Naive thymus-derived CD4-positive, alpha-beta T cell (primary cell): ENCODE measurements at regions not wholly inside any gene's neighbourhood (a gene's known extent, or its start where the extent isn't known, plus 50 kb on each side); places are given as distances from the start of the nearest gene placed in this dataset.
"Not testable (repeated sequence)": the region's sequence is repeated elsewhere in the genome, so short reads cannot be mapped to it uniquely, and the experiment has no call there.

Experiments
- ATAC-seq: fragments of 150-1000 bp; cut with Tn5 transposase; 2 replicates; pipeline ENCODE4 v1.10.0; 2021; ENCODE audit warnings: mild to moderate bottlenecking, moderate library complexity
- CTCF ChIA-PET: fragments of 350-600 bp; sonication (Branson Sonifier 250); formaldehyde crosslinking; loops from one replicate; lab custom pipeline; 2021; ENCODE audit warnings: antibody characterized with exemption; lab: Charles Lee
- POLR2A ChIA-PET: fragments of 350-600 bp; sonication (Branson Sonifier 250); formaldehyde crosslinking; loops from one replicate; lab custom pipeline; 2021; ENCODE audit warnings: antibody characterized with exemption, inconsistent platforms; lab: Charles Lee
- DNase-seq, 9 donors: peaks; one replicate each; pipeline versions ENCODE4 v3.0.0 to v3.0.0-alpha.2; 2020 to 2022; ENCODE audit warnings: mixed read lengths in 1 of 9
- H3K27ac ChIP-seq: one replicate; pipeline ENCODE4 v1.7.0; 2013; ENCODE audit warnings: mild to moderate bottlenecking, low read depth, low read length, moderate library complexity
- H3K27me3 ChIP-seq, 2 donors: one replicate each; pipeline ENCODE4 v1.7.0; 2013; ENCODE audit warnings: low read length in 2 of 2, mild to moderate bottlenecking in 2 of 2, moderate library complexity in 2 of 2; ENCODE audit not compliant: control insufficient read depth in 2 of 2, insufficient read depth in 2 of 2
- H3K36me3 ChIP-seq, 3 experiments: 1 replicate in 2 of 3; 2 replicates in 1 of 3; pipeline ENCODE4 v1.7.0; 2013; ENCODE audit warnings: low read length in 3 of 3, mild to moderate bottlenecking in 3 of 3, moderate library complexity in 1 of 3; ENCODE audit not compliant: insufficient read depth in 3 of 3, control insufficient read depth in 2 of 3
- H3K4me1 ChIP-seq, 2 donors: one replicate each; pipeline ENCODE4 v1.7.0; 2013; ENCODE audit warnings: low read length in 2 of 2, mild to moderate bottlenecking in 2 of 2, moderate library complexity in 1 of 2; ENCODE audit not compliant: control insufficient read depth in 2 of 2, insufficient read depth in 2 of 2
- H3K4me3 ChIP-seq: 2 replicates; pipeline ENCODE4 v1.7.0; 2013; ENCODE audit warnings: mild to moderate bottlenecking, low read length
- H3K9me3 ChIP-seq, 3 experiments: 1 replicate in 2 of 3; 2 replicates in 1 of 3; pipeline ENCODE4 v1.7.0; 2013; ENCODE audit warnings: low read length in 3 of 3; ENCODE audit not compliant: control insufficient read depth in 2 of 3
- H3K27ac Mint-ChIP-seq, 9 donors: one replicate each; pipeline ENCODE4 v1.8.0; 2020 to 2022; ENCODE audit warnings: mixed read lengths in 9 of 9, mild to moderate bottlenecking in 8 of 9, moderate library complexity in 5 of 9, inconsistent platforms in 2 of 9
- H3K27me3 Mint-ChIP-seq, 5 donors: one replicate each; pipeline ENCODE4 v1.8.0; 2021 to 2022; ENCODE audit warnings: mixed read lengths in 5 of 5, mild to moderate bottlenecking in 1 of 5
- H3K36me3 Mint-ChIP-seq, 5 donors: one replicate each; pipeline ENCODE4 v1.8.0; 2020 to 2022; ENCODE audit warnings: mixed read lengths in 5 of 5, mild to moderate bottlenecking in 3 of 5, inconsistent platforms in 1 of 5
- H3K4me1 Mint-ChIP-seq, 7 donors: one replicate each; pipeline ENCODE4 v1.8.0; 2020 to 2022; ENCODE audit warnings: mixed read lengths in 7 of 7, mild to moderate bottlenecking in 3 of 7, inconsistent platforms in 1 of 7
- H3K4me3 Mint-ChIP-seq, 10 donors: one replicate each; pipeline ENCODE4 v1.8.0; 2020 to 2022; ENCODE audit warnings: mild to moderate bottlenecking in 10 of 10, mixed read lengths in 10 of 10, moderate library complexity in 6 of 10, inconsistent platforms in 2 of 10
- H3K9me3 Mint-ChIP-seq, 11 donors: one replicate each; pipeline ENCODE4 v1.8.0; 2020 to 2022; ENCODE audit warnings: mixed read lengths in 11 of 11, mild to moderate bottlenecking in 4 of 11, inconsistent platforms in 1 of 11, moderate library complexity in 1 of 11
- intact Hi-C, 2 donors: fragments of 100-400 bp; cut with micrococcal nuclease; formaldehyde crosslinking; loops; one replicate each; pipeline ENCODE4 v1.15.1; 2023

- Mint-ChIP-seq H3K4me3 (no peak overlapping the region), H3K9me3 (no peaks in the 10 kb centered on the region), H3K27me3 (peaks cover 0 to 9% (median 4%) of the 10 kb centered on the region in 5 donors), H3K27ac (no peak overlapping the region), H3K36me3 (no peaks in the 10 kb centered on the region), H3K4me1 (peaks cover 0 to 8% (median 0%) of the 10 kb centered on the region in 7 donors)
- Histone ChIP-seq H3K27ac (no peak overlapping the region), H3K4me3 (no peak overlapping the region), H3K9me3 (no peaks in the 10 kb centered on the region), H3K27me3 (no peaks in the 10 kb centered on the region), H3K4me1 (no peaks in the 10 kb centered on the region), H3K36me3 (no peaks in the 10 kb centered on the region)
- no peak for ATAC-seq
- intact Hi-C loops = no loop called here
- ChIA-PET POLR2A (no interaction called here), CTCF (no interaction called here)
- DNase-seq = no peak
Measured at GRCh38 chr6:44040786-44041185, 86.5 kb downstream of the MRPL14 start.

GRCh38 chr6:44039839-44040350 lies 87.4 kb downstream of the MRPL14 start:
- Histone ChIP-seq H3K27me3 (no peaks in the 10 kb centered on the region), H3K4me1 (no peaks in the 10 kb centered on the region), H3K27ac (no peak overlapping the region), H3K36me3 (no peaks in the 10 kb centered on the region), H3K4me3 (no peak overlapping the region), H3K9me3 (no peaks in the 10 kb centered on the region)
- ChIA-PET CTCF (no interaction called here), POLR2A (no interaction called here)
- Mint-ChIP-seq H3K36me3 (no peaks in the 10 kb centered on the region), H3K9me3 (no peaks in the 10 kb centered on the region), H3K27me3 (peaks cover 0 to 12% (median 4%) of the 10 kb centered on the region in 5 donors), H3K27ac (no peak overlapping the region), H3K4me3 (no peak overlapping the region), H3K4me1 (peaks cover 0 to 16% (median 0%) of the 10 kb centered on the region in 7 donors)
- DNase-seq (no peak), ATAC-seq (no peak)
- intact Hi-C loops = no loop called here

GRCh38 chr6:44039191-44039719 lies 88.0 kb downstream of the MRPL14 start:
- ChIA-PET CTCF (no interaction called here), POLR2A (no interaction called here)
- ATAC-seq (no peak), DNase-seq (no peak)
- peaks cover 0 to 13% (median 4%) of the 10 kb centered on the region in 5 donors for H3K27me3 Mint-ChIP-seq
- Histone ChIP-seq H3K36me3 (no peaks in the 10 kb centered on the region), H3K27ac (no peak overlapping the region), H3K9me3 (no peaks in the 10 kb centered on the region), H3K4me3 (no peak overlapping the region), H3K27me3 (no peaks in the 10 kb centered on the region), H3K4me1 (no peaks in the 10 kb centered on the region)
- H3K36me3 Mint-ChIP-seq = no peaks in the 10 kb centered on the region
- H3K4me3 Mint-ChIP-seq = no peak overlapping the region
- H3K9me3 Mint-ChIP-seq = no peaks in the 10 kb centered on the region
- H3K4me1 Mint-ChIP-seq = peaks cover 0 to 18% (median 0%) of the 10 kb centered on the region in 7 donors
- no peak overlapping the region for H3K27ac Mint-ChIP-seq
- intact Hi-C loops = no loop called here

- CTCF ChIA-PET = no interaction called here
- intact Hi-C loops = no loop called here
- Histone ChIP-seq H3K27ac (no peak overlapping the region), H3K9me3 (no peaks in the 10 kb centered on the region), H3K4me3 (no peak overlapping the region), H3K27me3 (no peaks in the 10 kb centered on the region), H3K36me3 (no peaks in the 10 kb centered on the region), H3K4me1 (no peaks in the 10 kb centered on the region)
- DNase-seq (no peak), ATAC-seq (no peak)
- no peak overlapping the region for H3K4me3 Mint-ChIP-seq
- H3K4me1 Mint-ChIP-seq = peaks cover 0 to 18% (median 0%) of the 10 kb centered on the region in 7 donors
- POLR2A ChIA-PET = no interaction called here
- H3K9me3 Mint-ChIP-seq = no peaks in the 10 kb centered on the region
- H3K27me3 Mint-ChIP-seq = peaks cover 0 to 13% (median 4%) of the 10 kb centered on the region in 5 donors
- no peak overlapping the region for H3K27ac Mint-ChIP-seq
- no peaks in the 10 kb centered on the region for H3K36me3 Mint-ChIP-seq
Measured at GRCh38 chr6:44038543-44039065, 88.6 kb downstream of the MRPL14 start.

- Mint-ChIP-seq H3K4me1 (peaks cover 0 to 18% (median 0%) of the 10 kb centered on the region in 7 donors), H3K27ac (no peak overlapping the region), H3K9me3 (no peaks in the 10 kb centered on the region), H3K27me3 (peaks cover 0 to 13% (median 4%) of the 10 kb centered on the region in 5 donors), H3K4me3 (no peak overlapping the region), H3K36me3 (no peaks in the 10 kb centered on the region)
- no peaks in the 10 kb centered on the region for H3K27me3 ChIP-seq
- ATAC-seq = no peak
- no peaks in the 10 kb centered on the region for H3K9me3 ChIP-seq
- H3K36me3 ChIP-seq = no peaks in the 10 kb centered on the region
- DNase-seq = no peak
- intact Hi-C loops = no loop called here
- no peak overlapping the region for H3K27ac ChIP-seq
- ChIA-PET CTCF (no interaction called here), POLR2A (no interaction called here)
- H3K4me3 ChIP-seq = no peak overlapping the region
- no peaks in the 10 kb centered on the region for H3K4me1 ChIP-seq
Measured at GRCh38 chr6:44037847-44038542, 89.3 kb downstream of the MRPL14 start.

GRCh38 chr6:44037276-44037675 lies 90.0 kb downstream of the MRPL14 start:
- H3K9me3 ChIP-seq, DNase-seq, H3K27me3 ChIP-seq, H3K4me3 ChIP-seq, H3K9me3 Mint-ChIP-seq, H3K4me3 Mint-ChIP-seq, H3K36me3 Mint-ChIP-seq, intact Hi-C loops, CTCF ChIA-PET, ATAC-seq, H3K27ac Mint-ChIP-seq, H3K27ac ChIP-seq, H3K36me3 ChIP-seq, POLR2A ChIA-PET, H3K4me1 ChIP-seq: not testable (repeated sequence)
- H3K27me3 Mint-ChIP-seq = peaks cover 0 to 18% (median 5%) of the 10 kb centered on the region in 5 donors
- peaks cover 0 to 18% (median 0%) of the 10 kb centered on the region in 7 donors for H3K4me1 Mint-ChIP-seq
